Smooth muscle cell (in vitro differentiated cells): ENCODE measurements at regions not wholly inside any gene's neighbourhood (a gene's known extent, or its start where the extent isn't known, plus 50 kb on each side); places are given as distances from the start of the nearest gene placed in this dataset.

Experiments
- DNase-seq: peaks from one replicate; lab custom pipeline; 2025; ENCODE audit not compliant: unreplicated experiment; lab: John Stamatoyannopoulos, UW
- H2AFZ ChIP-seq: fragments of 200-600 bp; sonication (generic); 2 replicates; pipeline ENCODE4 v1.6.0; 2016; ENCODE audit warnings: antibody characterized with exemption, low read depth, mild to moderate bottlenecking
- H3F3A ChIP-seq: fragments of 200-600 bp; sonication (generic); 2 replicates; pipeline ENCODE4 v1.6.0; 2017; ENCODE audit warnings: antibody characterized with exemption, low read depth
- H3K27ac ChIP-seq: fragments of 200-600 bp; sonication (generic); 2 replicates; pipeline ENCODE4 v1.5.1; 2016; ENCODE audit warnings: low read depth, mild to moderate bottlenecking
- H3K27me3 ChIP-seq: fragments of 200-600 bp; sonication (generic); 2 replicates; pipeline ENCODE4 v1.6.1; 2016; ENCODE audit warnings: low read depth, mild to moderate bottlenecking
- H3K36me3 ChIP-seq: fragments of 200-600 bp; sonication (generic); 2 replicates; pipeline ENCODE4 v1.5.1; 2016; ENCODE audit warnings: low read depth
- H3K4me1 ChIP-seq: fragments of 200-600 bp; sonication (generic); 2 replicates; pipeline ENCODE4 v1.5.1; 2016; ENCODE audit warnings: low read depth
- H3K4me2 ChIP-seq: fragments of 200-600 bp; sonication (generic); 2 replicates; pipeline ENCODE4 v1.6.0; 2016; ENCODE audit warnings: mild to moderate bottlenecking
- H3K4me3 ChIP-seq: fragments of 200-600 bp; sonication (generic); 2 replicates; pipeline ENCODE4 v1.5.1; 2016; ENCODE audit warnings: mild to moderate bottlenecking
- H3K79me2 ChIP-seq: fragments of 200-600 bp; sonication (generic); 2 replicates; pipeline ENCODE4 v1.6.0; 2016; ENCODE audit warnings: low read depth, mild to moderate bottlenecking
- H3K9ac ChIP-seq: fragments of 200-600 bp; sonication (generic); 2 replicates; pipeline ENCODE4 v1.6.0; 2016; ENCODE audit warnings: low read depth
- H3K9me3 ChIP-seq: fragments of 200-600 bp; sonication (generic); replicated peaks from 2 replicates; pipeline ENCODE4 v1.5.1; 2016; ENCODE audit warnings: low read depth
- H4K20me1 ChIP-seq: fragments of 200-600 bp; sonication (generic); 2 replicates; pipeline ENCODE4 v1.6.0; 2016; ENCODE audit warnings: low read depth
- CTCF ChIP-seq: fragments of 200-600 bp; sonication (generic); IDR thresholded peaks from 2 replicates; pipeline ENCODE4 v1.5.1; 2017; ENCODE audit warnings: borderline replicate concordance, mild to moderate bottlenecking, antibody characterized with exemption; ENCODE audit not compliant: insufficient read depth, poor library complexity, severe bottlenecking
- WGBS: methylation state at CpG from one replicate; pipeline ENCODE4 v1.1.7; 2016; ENCODE audit warnings: low lambda C conversion rate; 5-methylcytosine and 5-hydroxymethylcytosine counted together

- WGBS, result 86% methylated on average over 2 of the region's 2 CpGs
- Histone ChIP-seq H3K79me2 (no peaks in the 10 kb centered on the region), H3K9ac (no peak overlapping the region), H3K9me3 (no peaks in the 10 kb centered on the region), H3F3A (no peaks in the 10 kb centered on the region), H3K27me3 (no peaks in the 10 kb centered on the region), H2AFZ (no peak overlapping the region), H4K20me1 (no peaks in the 10 kb centered on the region), H3K4me3 (no peak overlapping the region), H3K4me2 (no peak overlapping the region), H3K27ac (no peak overlapping the region), H3K4me1 (peaks cover 7% of the 10 kb centered on the region), H3K36me3 (no peaks in the 10 kb centered on the region)
- DNase-seq, result no peak
- TF ChIP-seq CTCF, result no peak
Observed at GRCh38 chr9:115587310-115587709, 469.4 kb upstream of the TNC start.

GRCh38 chr9:115590011-115590410, 472.1 kb upstream of the TNC start:
- Histone ChIP-seq H3K9ac (no peak overlapping the region), H3K27me3 (no peaks in the 10 kb centered on the region), H3K79me2 (no peaks in the 10 kb centered on the region), H3K4me3 (no peak overlapping the region), H3K4me2 (no peak overlapping the region), H3K9me3 (no peaks in the 10 kb centered on the region), H3K4me1 (peaks cover 21% of the 10 kb centered on the region), H4K20me1 (no peaks in the 10 kb centered on the region), H3F3A (peaks cover 8% of the 10 kb centered on the region), H2AFZ (no peak overlapping the region), H3K27ac (peak overlapping the region; percentile 53), H3K36me3 (no peaks in the 10 kb centered on the region)
- no peak for TF ChIP-seq CTCF
- DNase-seq, result no peak

GRCh38 chr9:115591584-115591984, 473.6 kb upstream of the TNC start:
- WGBS, result 2% methylated on average over 4 of the region's 4 CpGs
- Histone ChIP-seq H3K9me3 (no peaks in the 10 kb centered on the region), H3F3A (peaks cover 14% of the 10 kb centered on the region), H3K79me2 (no peaks in the 10 kb centered on the region), H3K9ac (peak overlapping the region; percentile 10), H2AFZ (no peak overlapping the region), H3K4me1 (peaks cover 35% of the 10 kb centered on the region), H3K4me3 (no peak overlapping the region), H3K4me2 (no peak overlapping the region), H4K20me1 (no peaks in the 10 kb centered on the region), H3K36me3 (no peaks in the 10 kb centered on the region), H3K27me3 (no peaks in the 10 kb centered on the region), H3K27ac (peak overlapping the region; percentile 91)
- TF ChIP-seq CTCF, result peak; percentile 94
- no peak for DNase-seq

GRCh38 chr9:115593587-115594091, 475.7 kb upstream of the TNC start:
- Histone ChIP-seq H3K4me2 (peak overlapping the region; percentile 67), H3K9me3 (no peaks in the 10 kb centered on the region), H3K9ac (peak overlapping the region; percentile 58), H3K36me3 (no peaks in the 10 kb centered on the region), H3F3A (peaks cover 14% of the 10 kb centered on the region), H3K27me3 (no peaks in the 10 kb centered on the region), H4K20me1 (no peaks in the 10 kb centered on the region), H3K27ac (peak overlapping the region; percentile 91), H3K79me2 (no peaks in the 10 kb centered on the region), H2AFZ (no peak overlapping the region), H3K4me1 (peaks cover 42% of the 10 kb centered on the region), H3K4me3 (no peak overlapping the region)
- no peak for DNase-seq
- TF ChIP-seq CTCF, result peak; percentile 85
- WGBS, result 8% methylated on average over 4 of the region's 4 CpGs
